NCI-H1105 (cell line): ENCODE measurements at regions not wholly inside any gene's neighbourhood (a gene's known extent, or its start where the extent isn't known, plus 50 kb on each side); places are given as distances from the start of the nearest gene placed in this dataset.
"Not testable (repeated sequence)": the region's sequence is repeated elsewhere in the genome, so short reads cannot be mapped to it uniquely, and the experiment has no call there.

ENCODE experiments used
- DNase-seq: peaks from one replicate; lab custom pipeline; 2025; lab: John Stamatoyannopoulos, UW

- no peak for DNase-seq
Measured at GRCh38 chr13:44780591-44781280, 204.6 kb upstream of the TSC22D1 start.

- no peak for DNase-seq
Measured at GRCh38 chr13:44778761-44779484, 202.8 kb upstream of the TSC22D1 start.

GRCh38 chr13:44775290-44775689 lies 199.2 kb upstream of the TSC22D1 start:
- not testable (repeated sequence) for DNase-seq

DNA sequence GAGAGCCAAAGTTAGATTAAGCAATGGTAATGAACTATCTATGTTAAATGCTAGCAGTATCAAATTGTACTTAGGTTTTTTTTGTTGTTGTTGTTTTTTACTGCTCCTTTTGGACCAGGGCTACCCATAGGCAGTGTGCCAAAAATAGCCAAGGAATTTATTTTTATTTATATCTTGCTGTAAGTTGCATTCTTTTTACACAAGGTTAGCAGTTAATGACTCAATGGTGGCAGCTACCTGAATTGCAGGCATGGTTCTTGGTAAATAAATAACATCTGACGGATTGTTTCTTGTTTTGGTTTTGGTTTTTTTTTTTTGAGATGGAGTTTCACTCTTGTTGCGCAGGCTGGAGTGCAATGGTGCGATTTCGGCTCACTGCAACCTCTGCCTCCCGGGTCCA lies 194.8 kb upstream of the TSC22D1 start:
- no peak for DNase-seq

DNA sequence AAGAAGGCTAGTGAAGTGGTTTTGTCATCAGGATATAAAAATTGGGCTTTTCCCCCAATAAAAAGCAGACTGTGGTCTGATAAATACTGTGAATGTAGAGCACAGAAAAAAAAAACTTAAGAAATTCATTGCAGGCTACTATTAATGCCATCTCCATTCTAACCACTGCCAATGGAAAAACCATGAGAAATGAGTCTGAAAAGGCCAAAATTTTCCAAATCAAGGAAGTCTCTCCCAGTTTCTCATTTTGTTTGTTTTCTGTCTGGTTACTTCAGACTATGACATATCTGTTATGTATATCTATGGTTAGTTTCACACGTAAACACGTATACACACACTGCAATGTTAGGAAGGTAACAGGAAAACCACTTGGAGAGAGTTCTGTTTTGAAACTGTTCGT lies 193.6 kb upstream of the TSC22D1 start:
- no peak for DNase-seq

- DNase-seq: no peak
Measured at GRCh38 chr13:44768775-44769581, 192.8 kb upstream of the TSC22D1 start.

GRCh38 chr13:44768239-44768638 lies 192.1 kb upstream of the TSC22D1 start:
- DNase-seq: no peak

DNA sequence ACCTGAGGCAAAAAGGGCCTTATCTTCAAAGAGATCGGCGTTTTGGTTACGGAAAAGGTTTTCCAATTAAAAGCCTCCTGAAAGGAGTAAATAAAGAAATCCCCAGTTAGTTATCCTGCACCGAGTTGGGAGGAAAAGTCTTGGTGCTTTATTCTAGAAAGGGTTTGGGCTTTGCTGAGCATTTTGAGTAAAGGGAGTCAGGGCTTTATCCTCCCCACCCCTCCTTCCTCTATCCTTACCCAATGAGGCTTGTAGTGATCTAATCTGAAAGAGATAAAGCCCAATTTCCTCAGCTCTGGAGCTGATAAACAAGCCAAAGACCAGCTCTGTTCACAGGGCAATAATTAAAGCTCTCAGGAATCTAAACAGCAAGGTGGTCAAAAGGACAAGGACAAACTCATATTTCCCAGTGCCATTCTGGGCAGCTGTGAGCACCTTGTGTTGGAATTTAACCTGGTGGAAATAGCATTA lies 188.9 kb upstream of the TSC22D1 start:
- no peak for DNase-seq

- DNase-seq: no peak
Measured at GRCh38 chr13:44764302-44764692, 188.2 kb upstream of the TSC22D1 start.

DNA sequence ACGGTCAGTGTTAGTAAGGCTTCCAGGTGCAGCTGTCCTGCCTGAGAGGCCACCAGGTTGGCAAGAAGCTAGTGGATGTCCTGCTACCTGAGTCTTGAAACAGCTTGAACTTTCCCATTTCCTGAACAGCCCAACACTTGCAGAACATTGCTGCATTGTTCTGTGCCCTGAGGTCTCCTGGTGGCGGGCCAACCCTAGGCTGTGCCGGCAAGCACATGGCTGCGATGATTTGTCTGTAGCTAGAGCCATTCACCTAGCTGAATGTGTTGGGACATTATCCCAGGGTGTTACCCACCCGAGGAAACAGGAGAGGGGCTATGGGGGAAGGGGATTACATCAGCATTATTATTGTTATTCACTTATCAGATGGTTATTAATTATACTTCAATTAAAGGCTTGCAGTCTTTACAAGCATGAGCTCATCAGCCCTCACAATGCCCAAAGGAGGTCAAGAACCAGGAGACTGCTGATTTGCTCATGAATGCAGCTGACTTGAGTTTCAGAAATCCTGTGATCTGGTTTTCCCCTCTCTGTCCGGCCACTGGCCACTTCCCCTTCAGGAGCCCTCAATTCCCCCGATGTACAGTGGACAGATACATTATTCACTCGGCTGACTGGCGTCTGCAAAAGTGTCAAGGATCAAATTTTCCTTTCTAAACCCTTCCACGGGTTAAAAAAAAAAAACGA lies 187.6 kb upstream of the TSC22D1 start:
- no peak for DNase-seq

GRCh38 chr13:44762911-44763310 lies 186.8 kb upstream of the TSC22D1 start:
- DNase-seq: no peak

DNA sequence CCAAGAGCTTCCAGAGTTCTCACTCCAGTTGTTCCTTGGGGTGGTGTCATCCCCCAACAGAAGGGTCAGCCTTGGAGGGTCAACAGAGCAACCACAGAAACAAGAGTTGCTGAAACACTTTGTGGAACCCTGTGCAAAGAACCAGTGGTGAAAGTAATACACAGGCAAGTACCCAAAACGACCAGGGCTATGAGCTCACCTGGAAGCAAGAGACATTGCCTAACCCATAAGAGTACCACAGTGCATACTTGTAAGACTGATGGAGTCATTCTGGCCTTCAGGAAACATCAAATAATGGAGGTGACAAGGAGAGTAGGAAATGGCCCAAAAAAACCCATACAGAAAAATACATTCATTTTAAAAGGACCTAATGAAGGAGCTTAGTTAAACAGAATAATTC lies 184.3 kb upstream of the TSC22D1 start:
- DNase-seq: no peak

DNA sequence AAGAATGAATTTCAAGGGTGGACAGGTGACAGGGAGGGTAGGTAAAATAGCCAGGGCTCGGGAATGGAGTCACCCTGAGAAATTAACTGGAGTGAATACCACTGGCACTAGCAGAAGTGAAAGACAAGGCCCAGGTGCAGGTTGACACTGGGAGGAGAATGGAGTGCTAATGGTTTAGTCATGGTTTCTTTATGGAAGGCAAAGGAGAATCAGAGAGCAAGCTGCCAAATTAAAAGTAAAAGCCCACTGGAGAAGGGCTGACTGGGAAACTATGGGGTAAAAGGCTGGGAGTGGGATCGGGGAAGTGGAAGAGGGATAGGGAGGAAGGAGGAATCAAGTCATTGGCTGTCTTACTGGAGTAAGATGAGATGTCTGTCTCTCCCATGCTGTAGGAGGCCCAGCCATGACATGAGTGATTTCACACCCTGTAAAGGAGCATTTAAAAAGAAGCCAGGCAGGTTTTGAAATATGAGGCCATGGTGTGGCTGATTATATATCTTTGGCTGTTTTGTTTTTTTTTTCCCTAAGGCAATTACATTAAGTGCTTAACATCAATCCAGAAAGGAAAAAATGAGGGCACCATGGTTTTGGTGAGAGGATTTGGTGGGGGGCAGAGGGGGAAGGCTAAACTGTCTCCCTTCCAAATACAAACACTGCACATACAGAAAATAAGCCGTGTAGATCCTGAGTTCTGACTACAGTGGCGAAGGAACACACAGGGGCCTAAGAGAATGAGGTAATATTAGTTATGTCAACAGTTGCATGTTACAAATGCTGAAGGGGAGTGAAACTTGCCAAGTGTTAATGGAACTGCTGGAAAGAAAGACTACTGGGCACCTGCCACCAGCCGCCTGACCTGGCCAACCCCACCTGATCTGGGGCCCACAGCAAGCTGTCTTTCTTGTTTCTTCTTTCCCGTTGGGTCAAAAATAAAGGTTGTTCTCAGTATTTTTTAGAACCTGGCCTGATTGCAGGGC lies 183.5 kb upstream of the TSC22D1 start:
- peak; percentile 84 for DNase-seq

- DNase-seq: no peak
Measured at GRCh38 chr13:44758630-44759383, 182.7 kb upstream of the TSC22D1 start.

GRCh38 chr13:44757671-44758070 lies 181.5 kb upstream of the TSC22D1 start:
- DNase-seq: no peak

- DNase-seq: no peak
Measured at GRCh38 chr13:44756276-44756810, 180.2 kb upstream of the TSC22D1 start.

- no peak for DNase-seq
Measured at GRCh38 chr13:44755872-44756271, 179.7 kb upstream of the TSC22D1 start.

- DNase-seq: no peak
Measured at GRCh38 chr13:44752164-44752563, 176.0 kb upstream of the TSC22D1 start.

DNA sequence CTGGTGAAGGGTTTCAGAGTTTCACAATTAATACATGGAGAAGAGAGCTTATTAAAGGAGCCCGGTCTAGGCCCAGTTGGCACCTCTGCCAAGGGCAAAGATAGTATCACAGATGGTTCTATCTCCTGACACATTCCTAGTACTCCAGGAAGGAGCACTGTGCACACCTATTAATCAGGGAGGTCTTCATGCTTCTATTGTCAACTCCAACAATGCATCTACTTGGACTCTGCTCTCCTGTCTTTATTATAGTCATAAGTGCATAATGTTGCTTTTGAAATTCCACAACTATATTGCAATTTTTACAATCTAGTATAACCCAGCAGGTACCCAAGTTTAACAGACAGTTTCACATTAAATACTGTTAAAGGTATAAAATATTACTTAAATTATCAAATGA lies 174.5 kb upstream of the TSC22D1 start:
- no peak for DNase-seq

- no peak for DNase-seq
Measured at GRCh38 chr13:44749906-44750305, 173.8 kb upstream of the TSC22D1 start.
